RWPE2 (cell line): ENCODE measurements at regions not wholly inside any gene's neighbourhood (a gene's known extent, or its start where the extent isn't known, plus 50 kb on each side); places are given as distances from the start of the nearest gene placed in this dataset.
A peak's percentile ranks its signal among the peaks of the same experiment; 100 is the strongest.

Experiments used
- ATAC-seq: fragments of 200-7000 bp; cut with Tn5 transposase; 3 replicates; pipeline ENCODE4 v1.9.1; 2021; ENCODE audit warnings: low read depth
- DNase-seq: peaks from one replicate; pipeline ENCODE4 v3.0.0-alpha.2; 2020; ENCODE audit warnings: low spot score
- H3K27ac ChIP-seq: fragments of 450-650 bp; 2 replicates; pipeline ENCODE4 v1.5.1; 2017; ENCODE audit warnings: mild to moderate bottlenecking; ENCODE audit not compliant: poor library complexity, severe bottlenecking
- H3K27me3 ChIP-seq: fragments of 250-450 bp; sonication (Bioruptor Pico); 2 replicates; pipeline ENCODE4 v1.5.1; 2021; ENCODE audit warnings: mild to moderate bottlenecking, moderate library complexity; ENCODE audit not compliant: insufficient read depth, poor library complexity, severe bottlenecking
- H3K36me3 ChIP-seq: fragments of 250-450 bp; sonication (Bioruptor Pico); 2 replicates; pipeline ENCODE4 v1.5.1; 2020; ENCODE audit warnings: low read depth, mild to moderate bottlenecking, moderate library complexity
- H3K4me1 ChIP-seq: fragments of 250-450 bp; sonication (Bioruptor Pico); 2 replicates; pipeline ENCODE4 v1.5.1; 2021; ENCODE audit warnings: mild to moderate bottlenecking, moderate library complexity; ENCODE audit not compliant: insufficient read depth, poor library complexity, severe bottlenecking
- H3K4me3 ChIP-seq: fragments of 250-450 bp; sonication (Bioruptor Pico); 2 replicates; pipeline ENCODE4 v1.5.1; 2021; ENCODE audit warnings: mild to moderate bottlenecking, moderate library complexity; ENCODE audit not compliant: severe bottlenecking
- H3K9me3 ChIP-seq: fragments of 250-450 bp; sonication (Bioruptor Pico); 2 replicates; pipeline ENCODE4 v1.5.1; 2021; ENCODE audit warnings: mild to moderate bottlenecking, moderate library complexity; ENCODE audit not compliant: severe bottlenecking
- CTCF ChIP-seq: fragments of 450-650 bp; IDR thresholded peaks from one replicate; pipeline ENCODE4 v1.5.1; 2017; ENCODE audit warnings: mild to moderate bottlenecking, moderate library complexity; ENCODE audit not compliant: poor library complexity, severe bottlenecking

- no peak overlapping the region for H3K27ac ChIP-seq
- H3K27me3 ChIP-seq, result no peaks in the 10 kb centered on the region
- TF ChIP-seq CTCF, result no peak
- no peak overlapping the region for H3K4me3 ChIP-seq
- no peak for ATAC-seq
- no peaks in the 10 kb centered on the region for H3K4me1 ChIP-seq
- H3K36me3 ChIP-seq, result no peaks in the 10 kb centered on the region
- DNase-seq, result no peak
- no peaks in the 10 kb centered on the region for H3K9me3 ChIP-seq
Measured at GRCh38 chr2:57957238-57957637, 89.4 kb upstream of the VRK2 start.

GRCh38 chr2:57959390-57959789, 87.2 kb upstream of the VRK2 start:
- Histone ChIP-seq H3K27ac (no peak overlapping the region), H3K27me3 (no peaks in the 10 kb centered on the region), H3K4me3 (no peak overlapping the region), H3K9me3 (no peaks in the 10 kb centered on the region), H3K36me3 (no peaks in the 10 kb centered on the region), H3K4me1 (no peaks in the 10 kb centered on the region)
- ATAC-seq, result no peak
- DNase-seq, result no peak
- no peak for TF ChIP-seq CTCF

GRCh38 chr2:57962861-57963260, 83.7 kb upstream of the VRK2 start:
- ATAC-seq, result no peak
- no peak for TF ChIP-seq CTCF
- DNase-seq, result no peak

GRCh38 chr2:57965219-57965618, 81.4 kb upstream of the VRK2 start:
- Histone ChIP-seq H3K9me3 (no peaks in the 10 kb centered on the region), H3K4me1 (no peaks in the 10 kb centered on the region), H3K4me3 (no peak overlapping the region), H3K27ac (no peak overlapping the region), H3K27me3 (no peaks in the 10 kb centered on the region), H3K36me3 (no peaks in the 10 kb centered on the region)
- DNase-seq, result no peak
- ATAC-seq, result no peak
- TF ChIP-seq CTCF, result no peak

More at GRCh38 chr2:57962861-57963260, 83.7 kb upstream of the VRK2 start:
- Histone ChIP-seq H3K4me3 (no peak overlapping the region), H3K9me3 (no peaks in the 10 kb centered on the region), H3K27ac (no peak overlapping the region), H3K4me1 (no peaks in the 10 kb centered on the region), H3K27me3 (no peaks in the 10 kb centered on the region), H3K36me3 (no peaks in the 10 kb centered on the region)

GRCh38 chr2:57965961-57966360, 80.6 kb upstream of the VRK2 start:
- no peak for DNase-seq
- H3K4me1 ChIP-seq, result no peaks in the 10 kb centered on the region
- 0 out of 3 replicates have a peak, but pooled peaks have one; percentile 38 for ATAC-seq
- H3K4me3 ChIP-seq, result no peak overlapping the region
- H3K36me3 ChIP-seq, result no peaks in the 10 kb centered on the region
- H3K27me3 ChIP-seq, result no peaks in the 10 kb centered on the region
- H3K27ac ChIP-seq, result no peak overlapping the region
- H3K9me3 ChIP-seq, result no peaks in the 10 kb centered on the region
- no peak for TF ChIP-seq CTCF
